Neuronal stem cell (in vitro differentiated cells): ENCODE measurements at regions not wholly inside any gene's neighbourhood (a gene's known extent, or its start where the extent isn't known, plus 50 kb on each side); places are given as distances from the start of the nearest gene placed in this dataset.

Source experiments
- DNase-seq: peaks from one replicate; pipeline ENCODE4 v3.0.0-alpha.2; 2013; ENCODE audit warnings: low spot score
- H2AFZ ChIP-seq: one replicate; pipeline ENCODE4 v1.6.1; 2013; ENCODE audit warnings: mild to moderate bottlenecking, low read length, inconsistent platforms
- H2AK5ac ChIP-seq: 2 replicates; pipeline ENCODE4 v1.6.1; 2013; ENCODE audit warnings: low read depth, mild to moderate bottlenecking, inconsistent platforms, low read length, moderate library complexity, mixed read lengths
- H2BK120ac ChIP-seq: 2 replicates; pipeline ENCODE4 v1.6.1; 2013; ENCODE audit warnings: low read depth, mild to moderate bottlenecking, inconsistent platforms, low read length, moderate library complexity, mixed read lengths
- H2BK12ac ChIP-seq: one replicate; pipeline ENCODE4 v1.6.1; 2013; ENCODE audit warnings: low read length, inconsistent platforms
- H2BK15ac ChIP-seq: 2 replicates; pipeline ENCODE4 v1.6.1; 2013; ENCODE audit warnings: mild to moderate bottlenecking, low read length, inconsistent platforms, mixed read lengths
- H2BK5ac ChIP-seq: one replicate; pipeline ENCODE4 v1.6.1; 2013; ENCODE audit warnings: inconsistent platforms, mild to moderate bottlenecking, low read length, moderate library complexity
- H3K14ac ChIP-seq: one replicate; pipeline ENCODE4 v1.6.1; 2013; ENCODE audit warnings: low read length, inconsistent platforms
- H3K18ac ChIP-seq: 2 replicates; pipeline ENCODE4 v1.6.1; 2013; ENCODE audit warnings: low read length, inconsistent platforms
- H3K23ac ChIP-seq: 2 replicates; pipeline ENCODE4 v1.6.1; 2013; ENCODE audit warnings: low read depth, mild to moderate bottlenecking, mixed read lengths, low read length, inconsistent platforms; ENCODE audit not compliant: poor library complexity
- H3K27ac ChIP-seq: replicated peaks from 3 replicates; pipeline ENCODE4 v1.5.1; 2013; ENCODE audit warnings: low read length, inconsistent platforms
- H3K27me3 ChIP-seq, 3 experiments: 2 replicates each; pipeline ENCODE4 v1.6.1; 2013; ENCODE audit warnings: low read length in 3 of 3, mild to moderate bottlenecking in 2 of 3, inconsistent platforms in 1 of 3, low read depth in 1 of 3, mixed read lengths in 1 of 3, moderate library complexity in 1 of 3; ENCODE audit not compliant: control insufficient read depth in 3 of 3, insufficient read depth in 3 of 3
- H3K36me3 ChIP-seq, 2 donors: replicated peaks in 1 of 2; 2 replicates each; pipeline ENCODE4 v1.6.1; 2013; ENCODE audit warnings: low read length in 2 of 2; ENCODE audit not compliant: control insufficient read depth in 2 of 2, insufficient read depth in 2 of 2
- H3K4ac ChIP-seq: 2 replicates; pipeline ENCODE4 v1.6.1; 2013; ENCODE audit warnings: inconsistent platforms, mild to moderate bottlenecking, low read length, moderate library complexity
- H3K4me1 ChIP-seq, 2 donors: 1 replicate in 1 of 2; 2 replicates in 1 of 2; pipeline ENCODE4 v1.6.1; 2013; ENCODE audit warnings: low read length in 2 of 2, low read depth in 1 of 2; ENCODE audit not compliant: control insufficient read depth in 2 of 2, insufficient read depth in 1 of 2
- H3K4me2 ChIP-seq: one replicate; pipeline ENCODE4 v1.6.1; 2013; ENCODE audit warnings: mild to moderate bottlenecking, low read length, inconsistent platforms; ENCODE audit not compliant: insufficient read depth, poor library complexity, severe bottlenecking
- H3K4me3 ChIP-seq, 2 donors: 2 replicates each; pipeline ENCODE4 v1.5.1; 2013; ENCODE audit warnings: low read length in 2 of 2, mild to moderate bottlenecking in 2 of 2, inconsistent platforms in 1 of 2, moderate library complexity in 1 of 2
- H3K79me1 ChIP-seq: one replicate; pipeline ENCODE4 v1.6.1; 2013; ENCODE audit warnings: low read depth, mild to moderate bottlenecking, inconsistent platforms, low read length, moderate library complexity
- H3K9ac ChIP-seq: one replicate; pipeline ENCODE4 v1.6.1; 2013; ENCODE audit warnings: mild to moderate bottlenecking, low read depth, low read length, inconsistent platforms; ENCODE audit not compliant: poor library complexity
- H3K9me3 ChIP-seq, 2 donors: replicated peaks in 1 of 2; 2 replicates each; pipeline versions ENCODE3 to v1.6.1; 2013; ENCODE audit warnings: low read length in 2 of 2, mild to moderate bottlenecking in 2 of 2, inconsistent platforms in 1 of 2, low read depth in 1 of 2, mixed read lengths in 1 of 2, moderate library complexity in 1 of 2; ENCODE audit not compliant: control insufficient read depth in 2 of 2, insufficient read depth in 1 of 2
- H4K8ac ChIP-seq: one replicate; pipeline ENCODE4 v1.6.1; 2013; ENCODE audit warnings: low read depth, mild to moderate bottlenecking, inconsistent platforms, low read length, moderate library complexity
- H4K91ac ChIP-seq: one replicate; pipeline ENCODE4 v1.6.1; 2013; ENCODE audit warnings: low read length, low read depth, mild to moderate bottlenecking, inconsistent platforms; ENCODE audit not compliant: poor library complexity
- WGBS, 2 donors: extraction: QIAGEN DNeasy Blood & Tissue Kit; methylation state at CpG; one replicate each; pipeline ENCODE4 v1.1.7; 2013; ENCODE audit warnings: missing lambda C conversion rate in 2 of 2, mixed read lengths in 1 of 2; ENCODE audit not compliant: insufficient read length in 2 of 2, insufficient replicate concordance in 1 of 2; ENCODE audit errors: extremely low coverage in 2 of 2; 5-methylcytosine and 5-hydroxymethylcytosine counted together

DNA sequence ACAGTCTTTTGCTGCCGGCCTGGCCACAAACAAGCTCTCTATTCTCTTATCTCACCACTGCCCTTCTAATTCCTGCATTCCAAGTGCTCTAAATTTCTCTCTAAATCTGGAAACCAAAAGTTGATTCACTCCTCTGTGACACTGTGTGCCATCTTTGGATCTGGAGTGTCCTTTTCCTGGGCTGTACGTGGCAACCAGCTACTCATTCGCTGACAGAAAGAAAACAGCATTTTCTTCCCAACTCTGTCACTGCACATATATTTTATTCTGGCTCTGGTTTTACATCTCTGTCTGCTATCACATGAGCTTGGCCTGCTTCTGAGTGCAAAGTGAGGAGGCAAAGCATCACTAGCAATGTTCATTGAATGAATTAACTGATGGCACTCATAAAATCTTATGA lies 397.2 kb upstream of the MAP3K7 start:
- Histone ChIP-seq H2BK120ac (no peak overlapping the region), H3K4ac (no peak overlapping the region), H3K14ac (no peak overlapping the region), H2BK15ac (no peak overlapping the region), H3K27me3 (no peaks in the 10 kb centered on the region), H3K79me1 (peaks cover 1% of the 10 kb centered on the region), H4K91ac (no peak overlapping the region), H3K4me3 (no peak overlapping the region), H4K8ac (no peak overlapping the region), H3K9ac (no peak overlapping the region), H3K18ac (no peak overlapping the region), H3K23ac (no peak overlapping the region), H2BK5ac (no peak overlapping the region), H2AFZ (no peak overlapping the region), H2AK5ac (no peak overlapping the region), H2BK12ac (no peak overlapping the region), H3K4me2 (no peak overlapping the region), H3K9me3 (no peaks in the 10 kb centered on the region), H3K4me1 (peaks cover 0 to 5% of the 10 kb centered on the region in 2 donors), H3K27ac (no peak overlapping the region), H3K36me3 (no peaks in the 10 kb centered on the region)
- WGBS, 2 donors = no CpG with 5 or more reads among the region's 3 CpGs
- DNase-seq = no peak

GRCh38 chr6:90983462-90983861 lies 396.6 kb upstream of the MAP3K7 start:
- peak overlapping the region; percentile 50 for H3K18ac ChIP-seq
- no peaks in the 10 kb centered on the region for H3K9me3 ChIP-seq
- WGBS, 2 donors = no CpG with 5 or more reads among the region's 4 CpGs
- H3K4me1 ChIP-seq = peaks cover 0 to 5% of the 10 kb centered on the region in 2 donors
- no peak overlapping the region for H3K27ac ChIP-seq
- H2AK5ac ChIP-seq = no peak overlapping the region
- H3K14ac ChIP-seq = no peak overlapping the region
- H3K4ac ChIP-seq = no peak overlapping the region
- no peak overlapping the region for H2BK5ac ChIP-seq
- H3K9ac ChIP-seq = no peak overlapping the region
- H4K91ac ChIP-seq = no peak overlapping the region
- no peak overlapping the region for H3K4me3 ChIP-seq
- no peak overlapping the region for H2BK15ac ChIP-seq
- H2AFZ ChIP-seq = peak overlapping the region; percentile 33
- H3K27me3 ChIP-seq = no peaks in the 10 kb centered on the region
- H3K36me3 ChIP-seq = no peaks in the 10 kb centered on the region
- no peak overlapping the region for H2BK12ac ChIP-seq
- peaks cover 1% of the 10 kb centered on the region for H3K79me1 ChIP-seq
- no peak overlapping the region for H3K23ac ChIP-seq
- H4K8ac ChIP-seq = no peak overlapping the region
- H2BK120ac ChIP-seq = no peak overlapping the region
- no peak overlapping the region for H3K4me2 ChIP-seq
- no peak for DNase-seq

GRCh38 chr6:90982581-90982980 lies 395.7 kb upstream of the MAP3K7 start:
- peak overlapping the region; percentile 92 for H3K18ac ChIP-seq
- no peak overlapping the region for H3K27ac ChIP-seq
- no peak overlapping the region for H3K4me3 ChIP-seq
- H2BK12ac ChIP-seq = no peak overlapping the region
- no peak overlapping the region for H4K8ac ChIP-seq
- peak overlapping the region; percentile 78 for H3K14ac ChIP-seq
- H2BK120ac ChIP-seq = no peak overlapping the region
- peak overlapping the region; percentile 75 for H3K23ac ChIP-seq
- DNase-seq = no peak
- peaks cover 0 to 5% of the 10 kb centered on the region in 2 donors for H3K4me1 ChIP-seq
- no peaks in the 10 kb centered on the region for H3K9me3 ChIP-seq
- H2BK5ac ChIP-seq = peak overlapping the region; percentile 1
- peaks cover 1% of the 10 kb centered on the region for H3K79me1 ChIP-seq
- no peak overlapping the region for H2AFZ ChIP-seq
- H3K9ac ChIP-seq = no peak overlapping the region
- no peaks in the 10 kb centered on the region for H3K36me3 ChIP-seq
- WGBS, 2 donors = no CpG with 5 or more reads among the region's 7 CpGs
- H3K27me3 ChIP-seq = no peaks in the 10 kb centered on the region
- H3K4me2 ChIP-seq = no peak overlapping the region
- no peak overlapping the region for H3K4ac ChIP-seq
- no peak overlapping the region for H4K91ac ChIP-seq
- peak overlapping the region; percentile 63 for H2BK15ac ChIP-seq
- H2AK5ac ChIP-seq = peak overlapping the region; percentile 14

DNA sequence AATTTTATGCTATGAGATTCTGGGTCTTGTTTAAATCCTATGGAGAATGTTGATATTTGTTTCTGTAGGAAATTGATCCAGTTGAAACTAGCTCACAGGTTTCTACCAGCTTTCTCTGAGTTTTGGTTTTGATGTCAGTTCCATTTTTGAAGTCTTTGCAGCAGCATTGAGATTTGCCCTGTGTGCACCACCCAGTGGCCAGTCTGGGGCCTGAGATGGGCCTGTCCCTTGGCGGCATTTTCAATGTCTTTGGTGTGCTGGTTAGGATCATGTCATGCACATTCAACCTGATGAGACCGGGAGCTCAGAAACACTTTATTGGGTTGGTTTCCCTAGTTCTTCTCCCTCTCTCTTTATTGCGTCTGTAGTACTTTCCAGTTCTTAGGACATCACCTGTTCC lies 395.2 kb upstream of the MAP3K7 start:
- peaks cover 1% of the 10 kb centered on the region for H3K79me1 ChIP-seq
- H3K4me3 ChIP-seq = no peak overlapping the region
- no peaks in the 10 kb centered on the region for H3K27me3 ChIP-seq
- H3K36me3 ChIP-seq = no peaks in the 10 kb centered on the region
- no peak for DNase-seq
- H2BK12ac ChIP-seq = no peak overlapping the region
- H2BK15ac ChIP-seq = no peak overlapping the region
- H3K27ac ChIP-seq = no peak overlapping the region
- no peaks in the 10 kb centered on the region for H3K9me3 ChIP-seq
- H3K4me1 ChIP-seq = peaks cover 0 to 5% of the 10 kb centered on the region in 2 donors
- no peak overlapping the region for H3K4me2 ChIP-seq
- H2AFZ ChIP-seq = no peak overlapping the region
- no peak overlapping the region for H3K14ac ChIP-seq
- no peak overlapping the region for H4K91ac ChIP-seq
- no peak overlapping the region for H3K9ac ChIP-seq
- no CpG with 5 or more reads among the region's 3 CpGs for WGBS, 2 donors
- H3K18ac ChIP-seq = no peak overlapping the region
- peak overlapping the region; percentile 1 for H2BK5ac ChIP-seq
- H4K8ac ChIP-seq = no peak overlapping the region
- H2BK120ac ChIP-seq = no peak overlapping the region
- H3K23ac ChIP-seq = no peak overlapping the region
- no peak overlapping the region for H2AK5ac ChIP-seq
- H3K4ac ChIP-seq = no peak overlapping the region
